Astrocyte (in vitro differentiated cells and primary cell): ENCODE measurements at regions not wholly inside any gene's neighbourhood (a gene's known extent, or its start where the extent isn't known, plus 50 kb on each side); places are given as distances from the start of the nearest gene placed in this dataset.

Experiments
- DNase-seq: peaks from one replicate; pipeline ENCODE4 v3.0.0-alpha.2; 2010; ENCODE audit warnings: low read depth
- FAIRE-seq: peaks from 2 replicates; lab custom pipeline; 2011; peaks lifted over from hg19 to GRCh38; lab: Jason Lieb, UNC
- H2AFZ ChIP-seq: 2 replicates; pipeline ENCODE4 v1.6.0; 2012; ENCODE audit warnings: low read depth, low read length, inconsistent platforms
- H3K27ac ChIP-seq: 2 replicates; pipeline ENCODE4 v1.5.1; 2011; ENCODE audit warnings: low read depth, low read length, inconsistent platforms
- H3K27me3 ChIP-seq: 2 replicates; pipeline ENCODE4 v1.6.0; 2011; ENCODE audit warnings: low read length, inconsistent platforms; ENCODE audit not compliant: insufficient read depth
- H3K36me3 ChIP-seq: 2 replicates; pipeline ENCODE4 v1.5.1; 2011; ENCODE audit warnings: low read length, inconsistent platforms; ENCODE audit not compliant: insufficient read depth
- H3K4me1 ChIP-seq: 2 replicates; pipeline ENCODE4 v1.5.1; 2011; ENCODE audit warnings: low read length, inconsistent platforms; ENCODE audit not compliant: insufficient read depth
- H3K4me2 ChIP-seq: 2 replicates; pipeline ENCODE4 v1.6.0; 2012; ENCODE audit warnings: low read length, inconsistent platforms
- H3K4me3 ChIP-seq: 2 replicates; pipeline ENCODE4 v1.5.1; 2011; ENCODE audit warnings: low read depth, mild to moderate bottlenecking, low read length, inconsistent platforms; ENCODE audit not compliant: insufficient read depth
- H3K79me2 ChIP-seq: 2 replicates; pipeline ENCODE4 v1.6.0; 2012; ENCODE audit warnings: mild to moderate bottlenecking, low read length, inconsistent platforms; ENCODE audit not compliant: insufficient read depth
- H3K9ac ChIP-seq: 2 replicates; pipeline ENCODE4 v1.6.0; 2012; ENCODE audit warnings: mild to moderate bottlenecking, low read length, inconsistent platforms
- H3K9me3 ChIP-seq: 2 replicates; pipeline ENCODE4 v1.5.1; 2012; ENCODE audit warnings: low read depth, mild to moderate bottlenecking, low read length, inconsistent platforms; ENCODE audit not compliant: insufficient read depth
- H4K20me1 ChIP-seq: 2 replicates; pipeline ENCODE4 v1.6.0; 2012; ENCODE audit warnings: low read length, inconsistent platforms; ENCODE audit not compliant: insufficient read depth
- H3K27ac Mint-ChIP-seq: one replicate; pipeline ENCODE4 v1.8.0; 2021; ENCODE audit warnings: mild to moderate bottlenecking, mixed read lengths; ENCODE audit not compliant: unreplicated experiment
- H3K27me3 Mint-ChIP-seq: one replicate; pipeline ENCODE4 v1.8.0; 2021; ENCODE audit warnings: low read depth, mixed read lengths; ENCODE audit not compliant: unreplicated experiment
- H3K36me3 Mint-ChIP-seq: one replicate; pipeline ENCODE4 v1.8.0; 2021; ENCODE audit warnings: low read depth, mixed read lengths; ENCODE audit not compliant: unreplicated experiment
- H3K4me1 Mint-ChIP-seq: one replicate; pipeline ENCODE4 v1.8.0; 2021; ENCODE audit warnings: low read depth, mixed read lengths; ENCODE audit not compliant: unreplicated experiment
- H3K4me3 Mint-ChIP-seq: one replicate; pipeline ENCODE4 v1.8.0; 2021; ENCODE audit warnings: mild to moderate bottlenecking, moderate library complexity, mixed read lengths; ENCODE audit not compliant: unreplicated experiment
- H3K9me3 Mint-ChIP-seq: one replicate; pipeline ENCODE4 v1.8.0; 2021; ENCODE audit warnings: mild to moderate bottlenecking, mixed read lengths; ENCODE audit not compliant: unreplicated experiment
- CTCF ChIP-seq: IDR thresholded peaks from 2 replicates; pipeline ENCODE4 v1.5.1; 2011; ENCODE audit warnings: low read depth, mild to moderate bottlenecking, inconsistent platforms, low read length, moderate library complexity; ENCODE audit not compliant: insufficient read depth
- EZH2 ChIP-seq: IDR thresholded peaks from 2 replicates; pipeline ENCODE4 v1.6.1; 2012; ENCODE audit warnings: mild to moderate bottlenecking, low read length, inconsistent platforms; ENCODE audit not compliant: insufficient read depth

GRCh38 chr3:103690536-103690935 lies 1255.7 kb downstream of the ZPLD1 start:
- no peaks in the 10 kb centered on the region for H3K27me3 Mint-ChIP-seq
- H2AFZ ChIP-seq, result no peak overlapping the region
- peaks cover 10% of the 10 kb centered on the region for H3K9me3 Mint-ChIP-seq
- H3K36me3 Mint-ChIP-seq, result peaks cover 1% of the 10 kb centered on the region
- no peak overlapping the region for H3K27ac ChIP-seq
- DNase-seq (no peak), FAIRE-seq (no peak)
- H4K20me1 ChIP-seq, result no peaks in the 10 kb centered on the region
- H3K9me3 ChIP-seq, result no peaks in the 10 kb centered on the region
- no peaks in the 10 kb centered on the region for H3K36me3 ChIP-seq
- no peak overlapping the region for H3K4me3 Mint-ChIP-seq
- no peak overlapping the region for H3K4me3 ChIP-seq
- H3K79me2 ChIP-seq, result no peaks in the 10 kb centered on the region
- H3K27me3 ChIP-seq, result no peaks in the 10 kb centered on the region
- no peak overlapping the region for H3K27ac Mint-ChIP-seq
- TF ChIP-seq EZH2 (no peak), CTCF (no peak)
- no peaks in the 10 kb centered on the region for H3K4me1 ChIP-seq
- H3K9ac ChIP-seq, result no peak overlapping the region
- H3K4me1 Mint-ChIP-seq, result no peaks in the 10 kb centered on the region
- H3K4me2 ChIP-seq, result no peak overlapping the region

- no peak overlapping the region for H3K9ac ChIP-seq
- Mint-ChIP-seq H3K27ac (no peak overlapping the region), H3K9me3 (peaks cover 10% of the 10 kb centered on the region), H3K27me3 (no peaks in the 10 kb centered on the region), H3K4me3 (no peak overlapping the region), H3K36me3 (peaks cover under 1% of the 10 kb centered on the region), H3K4me1 (no peaks in the 10 kb centered on the region)
- no peak overlapping the region for H3K27ac ChIP-seq
- H3K36me3 ChIP-seq, result no peaks in the 10 kb centered on the region
- FAIRE-seq (no peak), DNase-seq (no peak)
- no peak for TF ChIP-seq EZH2
- TF ChIP-seq CTCF, result no peak
- no peak overlapping the region for H2AFZ ChIP-seq
- H3K79me2 ChIP-seq, result no peaks in the 10 kb centered on the region
- H3K4me2 ChIP-seq, result no peak overlapping the region
- no peaks in the 10 kb centered on the region for H3K4me1 ChIP-seq
- H3K27me3 ChIP-seq, result no peaks in the 10 kb centered on the region
- no peaks in the 10 kb centered on the region for H3K9me3 ChIP-seq
- H4K20me1 ChIP-seq, result no peaks in the 10 kb centered on the region
- no peak overlapping the region for H3K4me3 ChIP-seq
These were observed 1259.0 kb downstream of the ZPLD1 start for GRCh38 chr3:103693831-103694230.

GRCh38 chr3:103698646-103699045 lies 1263.8 kb downstream of the ZPLD1 start:
- H4K20me1 ChIP-seq, result no peaks in the 10 kb centered on the region
- Mint-ChIP-seq H3K27me3 (no peaks in the 10 kb centered on the region), H3K4me3 (no peak overlapping the region), H3K27ac (no peak overlapping the region), H3K36me3 (no peaks in the 10 kb centered on the region), H3K4me1 (no peaks in the 10 kb centered on the region), H3K9me3 (no peaks in the 10 kb centered on the region)
- H3K4me2 ChIP-seq, result no peak overlapping the region
- H3K36me3 ChIP-seq, result no peaks in the 10 kb centered on the region
- no peaks in the 10 kb centered on the region for H3K9me3 ChIP-seq
- no peak for DNase-seq
- TF ChIP-seq CTCF (no peak), EZH2 (no peak)
- H2AFZ ChIP-seq, result no peak overlapping the region
- H3K9ac ChIP-seq, result no peak overlapping the region
- no peaks in the 10 kb centered on the region for H3K27me3 ChIP-seq
- no peaks in the 10 kb centered on the region for H3K79me2 ChIP-seq
- no peak overlapping the region for H3K4me3 ChIP-seq
- H3K4me1 ChIP-seq, result no peaks in the 10 kb centered on the region
- H3K27ac ChIP-seq, result no peak overlapping the region
- no peak for FAIRE-seq
